GM18517 (cell line): ENCODE measurements at regions not wholly inside any gene's neighbourhood (a gene's known extent, or its start where the extent isn't known, plus 50 kb on each side); places are given as distances from the start of the nearest gene placed in this dataset.

Experiments used
- ATAC-seq: cut with Tn5 transposase; IDR thresholded peaks from one replicate; pipeline ENCODE4 v1.9.1; 2021; ENCODE audit warnings: mild to moderate bottlenecking, moderate library complexity; ENCODE audit not compliant: unreplicated experiment

GRCh38 chr12:20213723-20214625 is 154.4 kb upstream of the PDE3A start:
- no peak for ATAC-seq

- ATAC-seq, result no peak
Measured at GRCh38 chr12:20220339-20220738, 148.0 kb upstream of the PDE3A start.

- no peak for ATAC-seq
Measured at GRCh38 chr12:20232931-20233675, 135.2 kb upstream of the PDE3A start.

- ATAC-seq, result no peak
Measured at GRCh38 chr12:20234474-20234873, 133.9 kb upstream of the PDE3A start.

GRCh38 chr12:20237091-20237490 is 131.2 kb upstream of the PDE3A start:
- ATAC-seq, result no peak

- ATAC-seq, result no peak
Measured at GRCh38 chr12:20245491-20245890, 122.8 kb upstream of the PDE3A start.

- no peak for ATAC-seq
Measured at GRCh38 chr12:20248646-20249045, 119.7 kb upstream of the PDE3A start.

GRCh38 chr12:20250761-20251160 is 117.6 kb upstream of the PDE3A start:
- ATAC-seq, result no peak

GRCh38 chr12:20257311-20257710 is 111.0 kb upstream of the PDE3A start:
- no peak for ATAC-seq

GRCh38 chr12:20259786-20260185 is 108.6 kb upstream of the PDE3A start:
- ATAC-seq, result no peak

- ATAC-seq, result no peak
Measured at GRCh38 chr12:20260851-20261250, 107.5 kb upstream of the PDE3A start.

- no peak for ATAC-seq
Measured at GRCh38 chr12:20262119-20262518, 106.2 kb upstream of the PDE3A start.

- no peak for ATAC-seq
Measured at GRCh38 chr12:20264026-20264425, 104.3 kb upstream of the PDE3A start.

- ATAC-seq, result no peak
Measured at GRCh38 chr12:20264608-20265114, 103.7 kb upstream of the PDE3A start.

- ATAC-seq, result no peak
Measured at GRCh38 chr12:20268121-20268732, 100.1 kb upstream of the PDE3A start.

GRCh38 chr12:20268771-20269170 is 99.6 kb upstream of the PDE3A start:
- ATAC-seq, result no peak

GRCh38 chr12:20269337-20270067 is 98.8 kb upstream of the PDE3A start:
- ATAC-seq, result no peak

GRCh38 chr12:20270557-20270956 is 97.8 kb upstream of the PDE3A start:
- ATAC-seq, result no peak

GRCh38 chr12:20272161-20272560 is 96.2 kb upstream of the PDE3A start:
- ATAC-seq, result no peak

- no peak for ATAC-seq
Measured at GRCh38 chr12:20272801-20273200, 95.5 kb upstream of the PDE3A start.

- ATAC-seq, result no peak
Measured at GRCh38 chr12:20274008-20274407, 94.3 kb upstream of the PDE3A start.
